GM04503 (cell line): ENCODE measurements at regions not wholly inside any gene's neighbourhood (a gene's known extent, or its start where the extent isn't known, plus 50 kb on each side); places are given as distances from the start of the nearest gene placed in this dataset.
"Not testable (repeated sequence)": the region's sequence is repeated elsewhere in the genome, so short reads cannot be mapped to it uniquely, and the experiment has no call there.

ENCODE experiments used
- DNase-seq: peaks from one replicate; pipeline ENCODE4 v3.0.0-alpha.2; 2012; ENCODE audit warnings: low read depth

GRCh38 chr3:33956776-33957175, 158.3 kb downstream of the PDCD6IP start:
- no peak for DNase-seq

GRCh38 chr3:33957176-33957575, 158.7 kb downstream of the PDCD6IP start:
- DNase-seq, result no peak

DNA sequence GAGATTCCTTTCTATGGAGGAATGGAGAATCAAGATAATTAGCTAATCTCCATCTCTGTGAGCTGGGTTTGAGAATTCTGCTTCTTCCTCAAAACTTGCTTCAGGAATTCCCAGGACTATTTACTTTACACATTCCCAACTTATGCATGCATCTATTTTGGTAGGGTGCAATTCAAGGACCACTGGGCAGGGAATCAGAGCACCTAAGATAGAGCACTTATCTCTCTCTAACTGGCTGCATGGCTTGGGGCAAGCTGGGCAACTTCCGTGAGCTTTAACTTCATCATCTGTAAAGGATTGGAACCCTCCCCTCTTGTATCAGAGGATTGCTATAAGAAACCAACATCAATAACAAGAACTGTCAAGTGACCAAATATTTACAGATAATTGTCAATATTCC, 160.2 kb downstream of the PDCD6IP start:
- DNase-seq, result no peak

DNA sequence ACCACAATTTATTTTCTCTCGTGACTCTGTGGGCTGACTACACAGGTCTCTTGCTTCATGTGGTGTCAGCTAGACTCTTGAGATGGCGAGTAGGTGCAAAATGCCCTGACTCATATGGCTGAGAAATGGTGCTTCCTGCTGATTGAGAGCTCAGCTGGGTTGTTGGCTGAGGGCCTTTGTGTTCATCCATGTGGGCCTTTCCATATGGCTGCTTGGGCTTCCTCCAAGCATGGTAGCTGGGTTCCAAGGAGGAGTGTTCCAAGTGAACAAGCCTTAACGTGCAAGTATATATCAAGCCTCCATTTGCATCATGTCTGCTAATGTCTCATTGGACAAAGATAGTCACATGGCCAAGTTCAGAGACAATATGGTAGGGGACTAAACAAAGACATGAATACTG, 164.0 kb downstream of the PDCD6IP start:
- no peak for DNase-seq

DNA sequence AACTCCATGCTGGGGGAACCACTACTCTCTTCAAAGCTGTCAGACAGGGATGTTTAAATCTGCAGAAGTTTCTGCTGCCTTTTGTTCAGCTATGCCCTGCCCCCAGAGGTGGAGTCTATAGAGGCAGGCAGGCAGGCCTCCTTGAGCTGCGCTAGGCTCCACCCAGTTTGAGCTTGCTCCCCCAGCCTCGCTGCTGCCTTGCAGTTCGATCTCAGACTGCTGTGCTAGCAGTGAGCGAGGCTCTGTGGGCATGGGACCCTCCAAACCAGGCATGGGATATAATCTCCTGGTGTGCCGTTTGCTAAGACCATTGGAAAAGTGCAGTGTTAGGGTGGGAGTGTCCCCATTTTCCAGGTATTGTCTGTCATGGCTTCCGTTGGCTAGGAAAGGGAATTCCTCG, 171.8 kb downstream of the PDCD6IP start:
- not testable (repeated sequence) for DNase-seq

GRCh38 chr3:33971055-33971454, 172.6 kb downstream of the PDCD6IP start:
- no peak for DNase-seq

DNA sequence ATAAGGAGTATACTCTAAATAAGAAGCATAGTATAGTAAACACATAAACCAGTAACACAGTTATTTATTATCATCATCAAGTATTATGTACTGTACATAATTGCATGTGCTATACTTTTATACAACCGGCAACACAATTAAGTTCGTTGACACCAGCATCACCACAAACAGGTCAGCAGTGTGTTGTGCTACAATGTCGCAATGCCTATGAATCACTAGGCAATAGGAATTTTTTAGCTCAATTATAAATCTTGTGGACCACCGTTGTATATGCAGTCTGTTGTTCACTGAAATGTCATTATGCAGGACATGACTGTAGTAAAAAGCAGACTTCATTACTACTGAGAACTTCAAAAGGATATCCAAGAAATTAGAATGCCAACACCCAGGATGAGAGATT, 177.0 kb downstream of the PDCD6IP start:
- no peak for DNase-seq

DNA sequence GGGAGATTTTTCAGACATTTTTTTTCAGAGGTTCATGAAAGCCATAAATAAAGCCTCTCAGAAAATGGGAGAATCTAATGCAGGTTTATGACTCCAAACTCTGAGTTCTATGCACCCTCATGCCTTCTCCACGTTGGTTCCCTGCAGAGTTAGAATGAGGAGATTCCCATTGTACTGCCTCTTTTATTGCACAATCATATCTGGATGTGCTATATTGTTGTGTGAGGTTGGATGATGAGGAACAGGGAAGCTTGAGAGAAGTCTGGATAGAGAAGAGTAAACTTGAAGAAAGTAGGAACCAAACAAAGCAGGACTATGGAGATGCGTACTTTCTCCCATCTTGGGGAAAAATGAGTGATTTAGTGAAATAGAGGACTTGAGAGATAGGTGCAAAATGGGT, 178.8 kb downstream of the PDCD6IP start:
- DNase-seq, result no peak

DNA sequence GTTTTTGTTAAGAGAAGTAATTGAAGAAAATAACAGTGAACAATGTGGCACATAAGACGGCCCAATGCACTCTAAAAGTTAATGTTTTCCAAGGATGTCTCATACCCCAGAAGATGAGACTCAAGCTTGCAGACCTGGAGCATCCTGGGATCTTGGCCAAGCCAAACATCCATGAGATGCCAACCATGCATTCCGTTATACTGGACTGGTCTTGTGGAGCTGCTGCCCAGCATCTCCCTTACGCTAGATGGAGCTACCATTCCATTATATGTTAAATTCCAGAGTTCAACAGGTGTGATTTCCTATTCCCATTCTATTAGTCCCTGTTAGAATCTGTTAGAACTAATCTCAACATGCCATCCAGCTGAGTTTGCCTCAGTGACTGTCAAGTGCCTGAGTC, 181.8 kb downstream of the PDCD6IP start:
- DNase-seq, result peak; percentile 19

- no peak for DNase-seq
Measured at GRCh38 chr3:33982269-33982798, 183.9 kb downstream of the PDCD6IP start.

- DNase-seq, result not testable (repeated sequence)
Measured at GRCh38 chr3:33982949-33983348, 184.5 kb downstream of the PDCD6IP start.

DNA sequence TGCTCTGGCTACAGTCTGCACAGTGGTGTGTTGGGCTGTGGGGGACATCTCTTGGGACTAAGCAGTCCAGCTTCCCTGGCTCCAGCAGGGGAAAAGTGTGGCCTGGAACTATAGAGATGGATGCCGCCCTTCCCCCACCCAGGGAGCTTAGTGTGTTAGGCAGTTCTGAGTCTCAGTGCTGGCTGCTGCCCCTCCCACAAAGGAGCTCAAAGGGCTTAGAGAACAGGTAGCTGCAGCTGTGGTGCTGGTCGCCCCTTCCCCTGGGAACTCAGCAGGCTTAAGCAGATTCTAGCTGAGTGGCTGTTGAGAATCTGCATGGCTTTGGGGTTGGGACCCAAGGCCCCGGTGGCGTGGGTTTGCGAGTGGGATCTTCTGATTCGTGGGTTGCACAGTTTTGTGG, 190.8 kb downstream of the PDCD6IP start:
- no peak for DNase-seq

DNA sequence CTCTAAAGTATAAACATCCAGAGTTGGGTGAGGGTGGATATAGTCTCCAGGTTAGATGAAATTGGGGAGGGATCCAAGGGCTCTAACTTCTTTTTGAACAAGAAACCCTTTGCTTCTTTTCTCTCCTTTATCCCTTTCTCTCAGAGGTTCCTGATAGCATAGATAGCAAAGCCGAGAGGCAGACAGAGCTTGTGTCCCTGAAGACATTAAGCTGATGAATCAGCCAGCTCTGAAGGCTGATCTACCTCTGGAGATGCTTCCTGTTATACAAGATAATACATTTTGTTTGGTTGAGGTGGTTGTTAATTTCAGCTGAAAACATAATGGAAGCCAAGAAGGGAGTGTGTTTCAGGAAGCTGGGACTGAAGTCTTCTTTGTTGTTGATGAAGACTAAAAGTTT, 193.2 kb downstream of the PDCD6IP start:
- DNase-seq, result no peak

DNA sequence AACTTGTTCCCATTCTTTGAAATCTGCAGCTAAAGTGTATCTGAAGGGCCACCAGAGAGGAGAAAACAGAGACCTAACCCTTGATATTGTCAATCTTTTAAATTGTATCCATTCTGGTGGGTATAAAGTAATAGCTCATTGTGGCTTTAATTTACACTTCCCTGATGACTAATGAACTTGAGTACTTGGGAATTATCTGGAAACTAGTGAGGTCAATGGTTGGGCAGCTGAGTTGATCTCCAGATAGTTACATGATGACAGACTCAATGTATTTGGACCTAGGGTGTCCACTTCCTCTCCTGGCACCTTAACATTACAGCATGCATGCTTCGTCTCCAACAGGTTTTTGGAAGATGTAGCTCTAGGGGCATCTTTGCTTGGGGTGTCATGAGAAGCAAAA, 195.2 kb downstream of the PDCD6IP start:
- no peak for DNase-seq

DNA sequence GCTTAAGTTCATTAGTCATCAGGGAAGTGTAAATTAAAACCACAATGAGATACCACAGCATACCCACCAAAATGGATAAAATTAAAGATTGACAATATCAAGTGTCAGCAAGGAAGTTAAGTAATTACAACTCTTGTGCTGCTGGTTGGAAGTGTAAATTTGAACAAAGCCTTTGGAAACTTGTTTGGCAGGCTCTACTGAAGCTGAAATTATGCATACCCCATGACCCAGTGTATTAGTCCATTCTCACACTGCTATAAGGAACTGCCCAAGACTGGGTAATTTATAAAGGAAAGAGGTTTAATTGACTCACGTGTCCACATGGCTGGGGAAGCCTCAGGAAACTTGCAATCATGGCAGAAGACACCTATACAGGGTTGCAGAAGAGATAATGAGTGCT, 196.1 kb downstream of the PDCD6IP start:
- DNase-seq, result no peak

DNA sequence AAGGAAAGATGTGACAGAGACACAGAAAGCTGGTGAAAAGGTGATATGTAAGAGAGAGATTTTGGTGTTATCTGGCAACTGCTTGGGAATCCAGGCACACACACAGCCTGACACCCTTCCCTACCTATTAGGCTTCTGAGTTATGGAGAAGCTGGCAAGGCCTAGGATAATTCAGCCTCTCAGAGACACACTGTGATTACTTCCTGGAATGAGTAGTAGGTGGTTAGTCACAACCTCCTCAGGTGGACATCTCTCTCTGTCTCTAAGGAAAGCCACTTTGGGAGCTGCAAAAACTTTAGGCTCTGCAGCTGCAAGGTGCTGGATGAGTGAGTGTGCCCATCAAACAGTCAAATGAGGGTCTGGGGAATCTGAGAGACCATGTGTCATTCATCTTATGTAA, 201.9 kb downstream of the PDCD6IP start:
- DNase-seq, result no peak

- DNase-seq, result no peak
Measured at GRCh38 chr3:34001022-34001421, 202.6 kb downstream of the PDCD6IP start.

DNA sequence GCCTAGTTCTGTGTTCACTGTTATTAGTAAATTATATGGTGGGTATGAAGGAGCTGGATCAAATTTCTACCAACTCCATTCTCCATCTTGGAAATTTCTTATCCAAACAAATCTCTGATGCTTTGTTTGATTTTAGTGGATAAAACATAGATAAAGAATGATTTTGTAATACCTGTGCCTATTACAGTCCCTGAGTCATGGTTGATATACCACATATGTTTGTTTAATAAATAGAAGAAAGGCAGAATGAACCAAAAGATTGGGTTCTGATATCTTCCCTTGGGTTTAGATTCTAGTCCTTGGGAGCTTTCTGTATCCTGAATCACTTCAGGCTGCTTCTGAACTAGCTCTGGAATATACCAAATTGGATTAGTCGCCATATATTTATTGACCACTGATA, 203.6 kb downstream of the PDCD6IP start:
- no peak for DNase-seq

- DNase-seq, result no peak
Measured at GRCh38 chr3:34002569-34003100, 204.2 kb downstream of the PDCD6IP start.

DNA sequence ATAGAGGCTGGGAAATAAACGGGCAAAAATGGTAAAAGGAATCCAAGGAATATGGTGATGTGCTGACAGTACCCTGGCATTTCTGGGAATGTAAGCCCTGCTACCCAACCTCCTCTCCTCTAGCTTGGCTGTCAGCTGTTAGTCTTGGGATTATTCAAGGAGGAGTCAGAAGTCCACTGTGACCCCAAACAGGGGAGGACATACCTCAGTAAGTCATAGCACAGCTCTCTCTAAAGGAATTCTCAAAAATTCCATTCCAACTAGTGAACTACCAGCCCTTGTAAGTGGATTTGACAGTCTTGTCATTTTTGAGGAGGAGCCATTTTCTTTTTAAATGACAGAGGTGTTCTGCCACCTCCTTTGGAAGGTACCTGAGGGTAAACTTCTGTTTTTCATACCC, 207.5 kb downstream of the PDCD6IP start:
- DNase-seq, result peak; percentile 47

DNA sequence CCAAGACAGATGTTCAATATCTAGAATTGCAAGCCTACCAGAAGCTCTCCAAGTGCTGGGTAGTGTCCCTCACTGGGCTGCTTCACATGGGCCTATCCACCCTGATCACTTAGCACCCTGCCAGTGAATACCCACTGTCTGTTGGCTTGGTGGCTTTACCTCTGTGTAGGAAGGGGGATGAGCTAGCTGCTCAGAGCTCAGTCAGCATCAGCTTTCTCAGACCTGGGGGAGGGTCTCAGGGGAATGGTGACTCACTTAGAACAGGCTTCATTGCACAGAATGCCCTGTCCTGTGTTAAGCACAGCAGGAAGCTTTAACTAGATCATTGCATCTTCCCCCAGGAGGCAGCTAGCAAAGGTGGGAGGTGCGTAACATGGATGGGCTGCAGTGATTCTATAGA, 209.8 kb downstream of the PDCD6IP start:
- no peak for DNase-seq

- DNase-seq, result no peak
Measured at GRCh38 chr3:34008836-34009809, 210.7 kb downstream of the PDCD6IP start.
